CD4-positive, alpha-beta T cell treated with Interleukin-17A for 1 hour (primary cell): ENCODE measurements at regions not wholly inside any gene's neighbourhood (a gene's known extent, or its start where the extent isn't known, plus 50 kb on each side); places are given as distances from the start of the nearest gene placed in this dataset.
"Not testable (repeated sequence)": the region's sequence is repeated elsewhere in the genome, so short reads cannot be mapped to it uniquely, and the experiment has no call there.

ENCODE experiments used
- DNase-seq: peaks from one replicate; pipeline ENCODE4 v3.0.0-alpha.2; 2020

- no peak for DNase-seq
These were observed 181.6 kb upstream of the RASGRP1 start for GRCh38 chr15:38746211-38746610.

DNA sequence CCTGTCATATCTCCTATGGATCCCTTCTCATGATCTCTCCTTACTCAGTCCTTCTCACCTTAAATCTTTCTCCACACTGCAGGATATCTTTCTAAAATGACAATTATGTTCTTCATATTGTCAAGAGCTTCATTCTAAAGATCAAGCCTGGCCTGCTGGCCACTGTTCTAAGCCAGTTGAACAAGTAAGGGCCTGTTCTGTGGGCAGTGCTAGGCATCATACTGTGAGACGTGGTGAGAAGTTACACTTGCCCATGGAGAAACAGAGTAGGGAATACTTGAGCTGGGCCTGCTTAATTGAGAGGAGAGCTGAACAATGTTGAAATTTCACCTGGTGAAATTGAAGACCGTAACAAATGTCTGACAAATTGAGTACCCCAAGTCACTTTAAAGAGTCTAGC lies 184.1 kb upstream of the RASGRP1 start:
- no peak for DNase-seq

DNA sequence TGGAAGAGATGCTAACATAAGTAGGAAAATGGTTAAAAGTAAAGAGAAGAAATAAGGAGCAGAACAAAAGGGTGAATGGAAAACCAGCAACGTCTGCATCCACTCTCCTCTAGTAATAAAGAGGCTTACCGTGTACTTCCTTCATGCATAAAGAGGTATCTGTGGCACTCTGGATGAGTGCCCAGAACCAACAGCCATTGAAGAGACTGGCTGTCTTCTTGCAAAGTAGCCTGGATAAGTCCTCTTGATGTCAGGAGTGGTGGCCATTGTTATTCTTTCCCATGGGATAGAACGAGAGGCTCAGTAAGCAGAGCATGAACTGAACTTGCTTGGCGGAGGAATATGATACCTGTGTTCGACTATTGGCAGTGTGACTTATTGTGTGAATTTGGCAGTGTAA lies 186.2 kb upstream of the RASGRP1 start:
- DNase-seq: no peak

GRCh38 chr15:38755718-38756117 lies 191.1 kb upstream of the RASGRP1 start:
- no peak for DNase-seq

DNA sequence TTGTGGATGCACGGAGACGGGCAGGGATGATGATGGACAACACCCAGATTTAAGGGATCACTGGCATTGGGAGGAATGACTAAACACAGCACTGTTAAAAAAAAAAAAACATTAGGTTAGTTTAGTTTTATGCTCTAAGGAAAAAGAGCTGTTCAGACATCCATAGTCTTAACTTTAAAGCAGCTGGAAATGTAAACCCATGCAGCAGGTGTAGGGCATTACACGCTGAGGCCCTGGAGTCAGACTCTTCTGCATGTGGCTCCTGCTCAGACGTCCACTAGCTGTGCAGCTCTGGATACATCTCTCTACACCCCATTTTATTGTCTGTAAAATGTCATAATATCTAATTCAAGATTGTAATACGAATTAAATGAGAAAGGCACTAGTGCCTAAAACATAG lies 191.8 kb upstream of the RASGRP1 start:
- no peak for DNase-seq

GRCh38 chr15:38758043-38758442 lies 193.4 kb upstream of the RASGRP1 start:
- DNase-seq: no peak

- no peak for DNase-seq
These were observed 197.1 kb upstream of the RASGRP1 start for GRCh38 chr15:38761681-38762080.

DNA sequence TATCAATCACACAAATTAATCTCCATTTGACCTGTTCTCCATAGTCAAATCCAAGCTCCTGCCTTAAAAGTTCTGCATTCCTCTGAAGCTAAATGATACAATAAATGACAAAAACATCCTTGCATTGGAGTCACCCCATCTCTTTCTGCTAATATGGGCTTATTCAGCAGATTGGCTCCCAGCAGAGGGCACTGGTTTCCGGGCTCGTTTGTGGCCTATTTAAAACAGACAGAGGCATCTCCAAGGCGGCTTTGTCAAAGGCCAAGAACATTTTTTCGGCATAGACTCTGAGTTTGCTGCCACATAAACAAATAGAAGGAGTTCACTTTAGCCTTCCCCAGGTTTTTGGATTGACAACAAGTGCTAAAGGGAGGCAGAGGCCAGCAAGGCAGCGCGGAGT lies 204.4 kb upstream of the RASGRP1 start:
- no peak for DNase-seq

- no peak for DNase-seq
These were observed 204.9 kb upstream of the RASGRP1 start for GRCh38 chr15:38769492-38769891.

GRCh38 chr15:38774076-38774475 lies 209.5 kb upstream of the RASGRP1 start:
- DNase-seq: not testable (repeated sequence)

- DNase-seq: no peak
These were observed 216.6 kb upstream of the RASGRP1 start for GRCh38 chr15:38781196-38781595.

DNA sequence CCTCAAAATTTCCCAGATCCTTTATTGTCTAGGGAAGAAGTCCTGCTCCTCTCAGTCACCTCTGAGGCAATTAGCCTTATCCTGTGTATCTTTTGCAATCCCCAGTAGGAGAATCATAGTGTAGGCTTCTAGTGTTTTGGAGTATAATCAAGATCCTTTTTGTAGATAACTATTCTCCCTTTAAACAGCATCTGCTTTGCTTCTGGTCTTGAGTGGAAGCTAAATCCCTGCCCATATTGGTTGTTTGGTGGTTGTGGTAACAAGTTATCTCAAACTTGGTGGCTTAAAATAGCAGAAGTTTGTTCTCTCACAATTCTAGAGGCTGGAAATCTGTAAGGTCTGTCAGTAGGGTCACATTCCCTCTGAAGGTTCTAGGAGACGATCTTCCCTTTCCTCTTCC lies 217.5 kb upstream of the RASGRP1 start:
- no peak for DNase-seq

GRCh38 chr15:38788918-38789317 lies 224.3 kb upstream of the RASGRP1 start:
- no peak for DNase-seq

GRCh38 chr15:38789566-38789965 lies 225.0 kb upstream of the RASGRP1 start:
- DNase-seq: no peak

DNA sequence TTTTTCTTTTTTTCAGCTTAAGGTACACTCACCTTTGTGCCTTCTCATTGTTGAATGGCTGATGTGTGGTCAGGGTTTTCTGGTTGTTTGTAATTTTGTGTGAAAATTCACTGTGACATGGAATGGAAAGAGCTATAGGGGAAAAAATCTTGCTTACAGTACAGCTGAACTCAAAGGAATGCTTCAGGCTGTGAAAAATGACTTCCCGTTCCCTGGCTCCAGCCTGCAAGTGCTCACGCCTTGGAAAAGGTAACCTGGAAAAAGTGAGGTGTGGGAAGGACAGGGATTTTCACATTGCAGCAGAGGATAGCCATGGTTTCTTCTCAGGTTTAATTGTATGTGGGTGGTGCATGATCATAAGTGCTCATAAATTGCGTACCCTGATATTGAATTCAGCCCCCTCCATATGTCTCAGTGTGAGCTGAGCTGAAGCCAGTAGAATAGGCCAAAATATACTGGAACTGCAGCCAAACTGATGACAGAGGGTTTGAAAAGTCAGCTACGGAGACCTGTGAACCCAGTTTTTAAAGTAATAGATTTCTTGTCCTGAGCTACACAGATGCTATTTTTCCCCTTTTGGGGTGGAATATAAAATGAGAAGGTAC lies 228.7 kb upstream of the RASGRP1 start:
- DNase-seq: no peak

DNA sequence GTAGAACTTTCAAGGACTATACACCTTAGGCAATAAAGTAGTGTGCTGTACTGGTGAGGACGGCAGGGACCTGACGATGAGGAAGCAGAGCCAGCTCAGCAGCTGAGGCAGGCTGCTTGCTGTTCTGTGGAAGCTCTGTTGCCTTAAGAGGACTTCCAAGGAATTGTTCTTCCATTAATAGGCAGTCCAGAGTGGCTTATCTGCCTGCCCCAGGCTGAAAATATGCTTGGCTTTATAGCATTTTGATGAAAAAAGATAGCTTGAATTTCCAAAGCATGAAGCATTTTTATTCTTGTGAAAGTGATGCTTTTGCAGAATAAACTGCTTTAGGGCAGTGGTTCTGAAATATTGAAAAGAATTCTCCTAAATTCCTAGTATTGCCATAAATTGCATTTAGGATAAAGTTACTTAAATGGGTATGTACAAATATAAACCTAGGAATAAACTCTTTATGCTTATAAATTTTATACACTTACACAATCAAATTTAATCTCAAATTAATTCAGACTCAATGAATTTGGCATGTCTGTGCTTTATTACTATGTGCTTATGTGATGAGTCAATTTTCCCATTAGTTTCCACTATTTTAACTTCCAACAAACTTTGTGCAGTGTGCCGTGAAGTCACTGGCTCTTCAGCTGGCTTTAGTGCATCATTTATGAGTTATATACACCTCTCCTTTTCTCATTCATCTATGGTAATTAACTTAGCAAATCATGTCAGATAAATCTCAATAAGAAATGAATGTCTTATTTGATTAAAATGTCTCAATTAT lies 231.0 kb upstream of the RASGRP1 start:
- no peak for DNase-seq

DNA sequence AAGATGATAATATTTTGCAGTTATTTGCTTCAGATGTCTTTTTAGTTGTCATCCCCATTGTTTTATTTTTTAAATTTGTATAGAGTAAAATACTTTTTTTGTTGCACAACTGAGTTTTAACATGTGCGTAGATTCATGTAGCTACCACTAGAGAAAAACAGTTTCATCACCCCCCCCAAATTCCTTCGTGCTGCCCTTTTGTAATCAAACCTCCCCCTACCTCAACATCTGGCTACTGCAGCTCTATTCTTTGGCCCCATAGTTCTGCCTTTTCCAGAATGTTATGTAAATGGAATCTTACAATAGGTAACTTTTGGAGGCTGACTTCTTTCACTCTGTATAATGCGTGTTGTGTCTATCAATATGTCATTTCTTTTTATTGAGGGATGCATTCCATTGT lies 232.0 kb upstream of the RASGRP1 start:
- no peak for DNase-seq

DNA sequence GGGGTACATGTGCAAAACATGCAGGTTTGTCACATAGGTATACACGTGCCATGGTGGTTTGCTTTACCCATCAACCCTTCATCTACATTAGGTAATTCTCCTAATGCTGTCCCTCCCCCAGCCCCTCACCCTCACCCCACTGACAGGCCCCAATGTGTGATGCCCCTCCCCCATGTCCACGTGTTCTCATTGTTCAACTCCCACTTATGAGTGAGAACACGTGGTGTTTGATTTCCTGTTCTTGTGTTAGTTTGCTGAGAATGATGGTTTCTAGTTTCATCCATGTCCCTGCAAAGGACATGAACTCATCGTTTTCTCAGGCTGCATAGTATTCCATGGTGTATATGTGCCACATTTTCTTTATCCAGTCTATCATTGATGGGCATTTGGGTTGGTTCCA lies 232.9 kb upstream of the RASGRP1 start:
- not testable (repeated sequence) for DNase-seq

- DNase-seq: not testable (repeated sequence)
These were observed 234.6 kb upstream of the RASGRP1 start for GRCh38 chr15:38799202-38799601.

GRCh38 chr15:38809621-38810020 lies 245.0 kb upstream of the RASGRP1 start:
- no peak for DNase-seq

DNA sequence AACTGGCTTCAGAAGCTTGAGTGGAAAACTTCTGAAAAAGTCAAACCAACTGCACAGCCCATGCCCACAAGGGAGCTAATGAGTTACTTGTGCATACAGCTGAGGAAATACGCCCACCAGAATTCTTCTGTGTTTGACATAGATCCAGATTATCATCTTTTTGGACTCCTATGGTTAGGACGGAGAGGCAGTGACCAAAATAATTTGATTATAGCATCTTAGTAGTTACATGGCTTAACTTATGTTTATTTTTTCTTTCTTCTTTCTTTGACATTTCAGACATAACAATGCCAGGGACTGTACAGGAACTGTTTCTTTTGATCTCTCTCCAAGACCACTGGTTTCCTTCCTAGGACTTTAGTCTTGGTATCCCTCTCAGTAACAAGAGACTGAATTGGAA lies 246.1 kb upstream of the RASGRP1 start:
- DNase-seq: no peak

GRCh38 chr15:38814254-38814653 lies 249.6 kb upstream of the RASGRP1 start:
- not testable (repeated sequence) for DNase-seq

- DNase-seq: no peak
These were observed 250.3 kb upstream of the RASGRP1 start for GRCh38 chr15:38814891-38815290.

- peak; percentile 78 for DNase-seq
These were observed 253.0 kb upstream of the RASGRP1 start for GRCh38 chr15:38817427-38818156.
